AG04450 (cell line): ENCODE measurements at regions not wholly inside any gene's neighbourhood (a gene's known extent, or its start where the extent isn't known, plus 50 kb on each side); places are given as distances from the start of the nearest gene placed in this dataset.

Experiments used
- CTCF ChIA-PET: fragments of 300-600, 350-600 bp; formaldehyde crosslinking; extraction: SDS; loops from one replicate; lab custom pipeline; 2022; ENCODE audit warnings: antibody characterized with exemption, inconsistent platforms; lab: Charles Lee
- POLR2A ChIA-PET: fragments of 350-600 bp; formaldehyde crosslinking; extraction: SDS; loops from one replicate; lab custom pipeline; 2021; ENCODE audit warnings: antibody characterized with exemption, inconsistent platforms; lab: Yijun Ruan, JAX
- DNase-seq: peaks from one replicate; pipeline ENCODE4 v3.0.0-alpha.2; 2011; ENCODE audit warnings: low read depth, low spot score
- H3K27ac ChIP-seq: one replicate; pipeline ENCODE4 v1.5.1; 2012; ENCODE audit warnings: low read depth, low read length, control low read depth
- H3K27me3 ChIP-seq: one replicate; pipeline ENCODE4 v1.6.0; 2012; ENCODE audit warnings: low read length; ENCODE audit not compliant: control insufficient read depth, insufficient read depth
- H3K4me3 ChIP-seq: 2 replicates; pipeline ENCODE4 v1.5.1; 2011; ENCODE audit warnings: mild to moderate bottlenecking, low read depth, low read length, control low read depth
- H3K9me3 ChIP-seq: 2 replicates; pipeline ENCODE4 v1.5.1; 2012; ENCODE audit warnings: low read length; ENCODE audit not compliant: control insufficient read depth, insufficient read depth
- CTCF ChIP-seq: IDR thresholded peaks from 2 replicates; pipeline ENCODE4 v1.5.1; 2011; ENCODE audit warnings: low read depth, low read length, control low read depth, inconsistent platforms

GRCh38 chr3:147618691-147619090, 209.5 kb downstream of the ZIC1 start:
- Histone ChIP-seq H3K9me3 (no peaks in the 10 kb centered on the region), H3K4me3 (no peak overlapping the region), H3K27ac (no peak overlapping the region), H3K27me3 (no peaks in the 10 kb centered on the region)
- POLR2A ChIA-PET: no interaction called here
- no peak for TF ChIP-seq CTCF
- no peak for DNase-seq
- CTCF ChIA-PET: interaction anchor here (0.7 to 1.5 kb wide), 3 partner anchors 327 to 690 kb away, joined by 3 to 4 read pairs (median 3); no protein-coding TSS in a partner anchor

GRCh38 chr3:147619921-147620560, 210.9 kb downstream of the ZIC1 start:
- no peaks in the 10 kb centered on the region for H3K27me3 ChIP-seq
- no peak for TF ChIP-seq CTCF
- no peaks in the 10 kb centered on the region for H3K9me3 ChIP-seq
- ChIA-PET CTCF (no interaction called here), POLR2A (no interaction called here)
- no peak overlapping the region for H3K4me3 ChIP-seq
- DNase-seq: no peak
- H3K27ac ChIP-seq: no peak overlapping the region

- no peak for TF ChIP-seq CTCF
Observed at GRCh38 chr3:147620906-147621305, 211.7 kb downstream of the ZIC1 start.

GRCh38 chr3:147630921-147631415, 221.8 kb downstream of the ZIC1 start:
- Histone ChIP-seq H3K4me3 (no peak overlapping the region), H3K9me3 (no peaks in the 10 kb centered on the region), H3K27ac (no peak overlapping the region), H3K27me3 (no peaks in the 10 kb centered on the region)
- CTCF ChIA-PET: no interaction called here
- no peak for TF ChIP-seq CTCF
- POLR2A ChIA-PET: no interaction called here
- no peak for DNase-seq

More at GRCh38 chr3:147620906-147621305, 211.7 kb downstream of the ZIC1 start:
- ChIA-PET CTCF (interaction anchor here (1.8 kb wide), 1 partner anchor 456 kb away, joined by 4 read pairs; no protein-coding TSS in a partner anchor), POLR2A (no interaction called here)
- Histone ChIP-seq H3K9me3 (no peaks in the 10 kb centered on the region), H3K27me3 (no peaks in the 10 kb centered on the region), H3K4me3 (no peak overlapping the region), H3K27ac (no peak overlapping the region)
- DNase-seq: no peak

- DNase-seq: no peak
- H3K27ac ChIP-seq: no peak overlapping the region
- ChIA-PET POLR2A (no interaction called here), CTCF (no interaction called here)
- H3K27me3 ChIP-seq: no peaks in the 10 kb centered on the region
- no peak for TF ChIP-seq CTCF
- no peak overlapping the region for H3K4me3 ChIP-seq
- no peaks in the 10 kb centered on the region for H3K9me3 ChIP-seq
Observed at GRCh38 chr3:147640781-147641180, 231.6 kb downstream of the ZIC1 start.
